CD4-positive, alpha-beta T cell (primary cell): ENCODE measurements at regions not wholly inside any gene's neighbourhood (a gene's known extent, or its start where the extent isn't known, plus 50 kb on each side); places are given as distances from the start of the nearest gene placed in this dataset.

ENCODE experiments used
- ATAC-seq: fragments of 200-7000 bp; cut with Tn5 transposase; one replicate; pipeline ENCODE4 v1.10.0; 2022; ENCODE audit warnings: mild to moderate bottlenecking; ENCODE audit not compliant: poor library complexity
- CTCF ChIA-PET: fragments of 350-600 bp; sonication (Branson Sonifier 250); formaldehyde crosslinking; loops from one replicate; lab custom pipeline; 2021; ENCODE audit warnings: antibody characterized with exemption, inconsistent platforms; lab: Charles Lee
- POLR2A ChIA-PET: fragments of 350-600 bp; sonication (Branson Sonifier 250); formaldehyde crosslinking; loops from one replicate; lab custom pipeline; 2021; ENCODE audit warnings: antibody characterized with exemption, inconsistent platforms; lab: Charles Lee
- DNase-seq, 14 experiments: peaks; one replicate each; pipeline ENCODE4 v3.0.0-alpha.2; 2013 to 2020; ENCODE audit warnings: mixed read lengths in 2 of 14
- H3K27ac ChIP-seq, 2 donors: one replicate each; pipeline versions ENCODE4 v1.5.1 to v1.7.0; 2013; ENCODE audit warnings: low read length in 2 of 2, low read depth in 1 of 2, mild to moderate bottlenecking in 1 of 2
- H3K27me3 ChIP-seq, 2 experiments: 1 replicate in 1 of 2; 2 replicates in 1 of 2; pipeline versions ENCODE4 v1.6.1 to v1.7.0; 2013; ENCODE audit warnings: low read length in 2 of 2, control low read depth in 1 of 2, mild to moderate bottlenecking in 1 of 2, moderate library complexity in 1 of 2; ENCODE audit not compliant: insufficient read depth in 2 of 2, control insufficient read depth in 1 of 2
- H3K36me3 ChIP-seq: one replicate; pipeline ENCODE4 v1.6.1; 2013; ENCODE audit warnings: low read length, control low read depth; ENCODE audit not compliant: insufficient read depth
- H3K4me1 ChIP-seq: one replicate; pipeline ENCODE4 v1.6.1; 2013; ENCODE audit warnings: low read length, control low read depth; ENCODE audit not compliant: insufficient read depth
- H3K4me3 ChIP-seq: one replicate; pipeline ENCODE4 v1.5.1; 2013; ENCODE audit warnings: mild to moderate bottlenecking, low read length, moderate library complexity
- H3K9me3 ChIP-seq, 2 experiments: 1 replicate in 1 of 2; 2 replicates in 1 of 2; pipeline versions ENCODE4 v1.6.1 to v1.7.0; 2013; ENCODE audit warnings: low read length in 2 of 2, mild to moderate bottlenecking in 2 of 2, control low read depth in 1 of 2, moderate library complexity in 1 of 2; ENCODE audit not compliant: control insufficient read depth in 1 of 2, insufficient read depth in 1 of 2
- H3K27ac Mint-ChIP-seq: one replicate; pipeline ENCODE4 v1.8.0; 2020; ENCODE audit warnings: mixed read lengths
- H3K27me3 Mint-ChIP-seq: one replicate; pipeline ENCODE4 v1.8.0; 2021; ENCODE audit warnings: mixed read lengths
- H3K36me3 Mint-ChIP-seq: one replicate; pipeline ENCODE4 v1.8.0; 2021; ENCODE audit warnings: low read depth, mixed read lengths
- H3K4me1 Mint-ChIP-seq: one replicate; pipeline ENCODE4 v1.8.0; 2021; ENCODE audit warnings: low read depth, mixed read lengths
- H3K4me3 Mint-ChIP-seq: one replicate; pipeline ENCODE4 v1.8.0; 2020; ENCODE audit warnings: mild to moderate bottlenecking, mixed read lengths
- H3K9me3 Mint-ChIP-seq: one replicate; pipeline ENCODE4 v1.8.0; 2020; ENCODE audit warnings: mixed read lengths
- CTCF ChIP-seq: fragments of 200-600 bp; IDR thresholded peaks from one replicate; pipeline ENCODE4 v1.8.0; 2022; ENCODE audit warnings: antibody characterized with exemption, mild to moderate bottlenecking
- intact Hi-C, 2 experiments: fragments of 100-400 bp; cut with DNase I in 1 of 2; cut with micrococcal nuclease in 1 of 2; formaldehyde crosslinking; loops; one replicate each; pipeline versions ENCODE4 v1.15.1 to v1.9.0; 2023 to 2025; cut with DNase I, micrococcal nuclease

- no peak overlapping the region for H3K27ac Mint-ChIP-seq
- Histone ChIP-seq H3K4me3 (no peak overlapping the region), H3K27ac (no peak overlapping the region), H3K36me3 (no peaks in the 10 kb centered on the region), H3K4me1 (no peaks in the 10 kb centered on the region), H3K9me3 (peaks cover 0 to 4% of the 10 kb centered on the region in 2 experiments), H3K27me3 (no peaks in the 10 kb centered on the region)
- no peak for TF ChIP-seq CTCF
- ATAC-seq: no peak
- no peak overlapping the region for H3K4me3 Mint-ChIP-seq
- no peaks in the 10 kb centered on the region for H3K36me3 Mint-ChIP-seq
- POLR2A ChIA-PET: no interaction called here
- intact Hi-C loops: no loop called here
- peaks cover 4% of the 10 kb centered on the region for H3K27me3 Mint-ChIP-seq
- CTCF ChIA-PET: no interaction called here
- no peak for DNase-seq
- no peaks in the 10 kb centered on the region for H3K4me1 Mint-ChIP-seq
- H3K9me3 Mint-ChIP-seq: peaks cover 3% of the 10 kb centered on the region
These were observed 347.3 kb downstream of the ARL4A start for GRCh38 chr7:13034693-13035092.

DNA sequence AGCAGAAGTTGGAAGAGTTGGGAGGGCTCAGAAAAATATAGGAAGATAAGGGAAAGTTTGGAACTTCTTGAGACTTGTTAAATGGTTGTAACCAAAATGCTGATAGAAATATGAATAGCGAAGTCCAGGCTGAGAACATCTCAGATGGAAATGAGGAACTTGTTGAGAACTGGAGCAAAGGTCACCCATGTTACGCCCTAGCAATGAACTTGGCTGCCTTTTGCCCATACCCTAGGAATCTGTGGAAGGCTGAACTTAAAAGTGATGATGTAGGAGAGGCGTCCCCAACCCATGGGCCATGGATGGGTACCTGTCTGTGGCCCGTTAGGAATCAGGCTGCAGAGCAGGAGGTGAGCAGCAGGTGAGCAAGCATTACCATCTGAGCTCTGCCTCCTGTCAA, 347.8 kb downstream of the ARL4A start:
- Mint-ChIP-seq H3K27me3 (peaks cover 8% of the 10 kb centered on the region), H3K27ac (no peak overlapping the region), H3K9me3 (peaks cover 3% of the 10 kb centered on the region), H3K36me3 (no peaks in the 10 kb centered on the region), H3K4me3 (no peak overlapping the region), H3K4me1 (no peaks in the 10 kb centered on the region)
- Histone ChIP-seq H3K4me3 (no peak overlapping the region), H3K4me1 (no peaks in the 10 kb centered on the region), H3K9me3 (peaks cover 0 to 4% of the 10 kb centered on the region in 2 experiments), H3K27ac (no peak overlapping the region), H3K36me3 (no peaks in the 10 kb centered on the region), H3K27me3 (no peaks in the 10 kb centered on the region)
- intact Hi-C loops: no loop called here
- ATAC-seq: no peak
- TF ChIP-seq CTCF: no peak
- POLR2A ChIA-PET: no interaction called here
- CTCF ChIA-PET: no interaction called here
- no peak for DNase-seq

DNA sequence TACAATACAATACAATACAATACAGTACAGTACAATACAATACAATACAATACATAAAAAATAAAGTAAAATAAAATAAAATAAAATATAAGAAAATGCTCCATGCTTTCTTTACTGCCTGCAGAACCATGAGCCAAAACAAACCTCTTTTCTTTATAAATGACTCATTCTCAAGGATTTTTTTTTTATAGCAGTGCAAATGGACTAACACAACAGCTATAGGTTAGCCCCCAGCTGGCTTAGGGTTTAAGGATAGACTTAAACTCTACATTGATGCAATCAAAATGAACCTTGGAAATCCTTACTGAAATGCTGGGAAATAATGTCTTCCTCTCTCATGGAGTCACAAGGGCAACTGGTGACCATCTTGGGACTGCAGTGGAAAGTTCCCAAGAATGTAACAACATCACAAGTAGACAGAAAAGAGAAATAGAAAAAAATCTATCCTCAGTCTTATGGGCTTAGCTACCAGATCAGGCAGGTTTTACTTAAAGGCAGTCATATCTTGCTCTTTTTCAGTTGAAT, 348.9 kb downstream of the ARL4A start:
- H3K27me3 ChIP-seq: no peaks in the 10 kb centered on the region
- no peak overlapping the region for H3K27ac ChIP-seq
- Mint-ChIP-seq H3K36me3 (no peaks in the 10 kb centered on the region), H3K9me3 (peaks cover 3% of the 10 kb centered on the region), H3K4me3 (no peak overlapping the region), H3K27ac (no peak overlapping the region), H3K27me3 (peaks cover 8% of the 10 kb centered on the region), H3K4me1 (no peaks in the 10 kb centered on the region)
- no peaks in the 10 kb centered on the region for H3K4me1 ChIP-seq
- no peak for ATAC-seq
- H3K4me3 ChIP-seq: no peak overlapping the region
- H3K9me3 ChIP-seq: peaks cover 0 to 4% of the 10 kb centered on the region in 2 experiments
- POLR2A ChIA-PET: no interaction called here
- no peak for TF ChIP-seq CTCF
- intact Hi-C loops: no loop called here
- no peak for DNase-seq
- no peaks in the 10 kb centered on the region for H3K36me3 ChIP-seq
- CTCF ChIA-PET: no interaction called here
